Activated B cell treated with CpG ODN at 0.5 μM for 24 hours (primary cell): ENCODE measurements at regions not wholly inside any gene's neighbourhood (a gene's known extent, or its start where the extent isn't known, plus 50 kb on each side); places are given as distances from the start of the nearest gene placed in this dataset.

Experiments
- ATAC-seq: fragments of 200-7000 bp; cut with Tn5 transposase; one replicate; pipeline ENCODE4 v1.10.0; 2021; ENCODE audit warnings: low read depth, mild to moderate bottlenecking, moderate library complexity
- CTCF ChIA-PET: fragments of 350-600 bp; sonication (Branson Sonifier 250); formaldehyde crosslinking; loops from one replicate; lab custom pipeline; 2021; ENCODE audit warnings: antibody characterized with exemption; lab: Charles Lee
- POLR2A ChIA-PET: fragments of 350-600 bp; sonication (Branson Sonifier 250); formaldehyde crosslinking; loops from one replicate; lab custom pipeline; 2021; ENCODE audit warnings: antibody characterized with exemption; lab: Charles Lee
- DNase-seq: peaks from one replicate; pipeline ENCODE4 v3.0.0; 2022
- H3K27ac Mint-ChIP-seq: one replicate; pipeline ENCODE4 v1.8.0; 2020; ENCODE audit warnings: mixed read lengths
- H3K27me3 Mint-ChIP-seq: one replicate; pipeline ENCODE4 v1.8.0; 2021; ENCODE audit warnings: mixed read lengths
- H3K36me3 Mint-ChIP-seq: one replicate; pipeline ENCODE4 v1.8.0; 2021; ENCODE audit warnings: low read depth, mixed read lengths
- H3K4me1 Mint-ChIP-seq: one replicate; pipeline ENCODE4 v1.8.0; 2021; ENCODE audit warnings: mixed read lengths
- H3K4me3 Mint-ChIP-seq: one replicate; pipeline ENCODE4 v1.8.0; 2020; ENCODE audit warnings: mild to moderate bottlenecking, mixed read lengths
- H3K9me3 Mint-ChIP-seq: one replicate; pipeline ENCODE4 v1.8.0; 2020; ENCODE audit warnings: mixed read lengths
- intact Hi-C: fragments of 100-400 bp; cut with micrococcal nuclease; formaldehyde crosslinking; loops from one replicate; pipeline ENCODE4 v1.15.1; 2024
- TF ChIP-seq, protein P1 (sequence below): fragments of 200-600 bp; IDR thresholded peaks from one replicate; pipeline ENCODE4 v1.8.0; 2022; ENCODE audit warnings: antibody characterized with exemption, mild to moderate bottlenecking

GRCh38 chr15:69529961-69530633 lies 77.5 kb downstream of the RPLP1 start:
- H3K9me3 Mint-ChIP-seq = no peaks in the 10 kb centered on the region
- CTCF ChIA-PET = no interaction called here
- intact Hi-C loops = no loop called here
- H3K36me3 Mint-ChIP-seq = no peaks in the 10 kb centered on the region
- DNase-seq (no peak), ATAC-seq (no peak)
- POLR2A ChIA-PET = no interaction called here
- TF ChIP-seq, protein P1, sequence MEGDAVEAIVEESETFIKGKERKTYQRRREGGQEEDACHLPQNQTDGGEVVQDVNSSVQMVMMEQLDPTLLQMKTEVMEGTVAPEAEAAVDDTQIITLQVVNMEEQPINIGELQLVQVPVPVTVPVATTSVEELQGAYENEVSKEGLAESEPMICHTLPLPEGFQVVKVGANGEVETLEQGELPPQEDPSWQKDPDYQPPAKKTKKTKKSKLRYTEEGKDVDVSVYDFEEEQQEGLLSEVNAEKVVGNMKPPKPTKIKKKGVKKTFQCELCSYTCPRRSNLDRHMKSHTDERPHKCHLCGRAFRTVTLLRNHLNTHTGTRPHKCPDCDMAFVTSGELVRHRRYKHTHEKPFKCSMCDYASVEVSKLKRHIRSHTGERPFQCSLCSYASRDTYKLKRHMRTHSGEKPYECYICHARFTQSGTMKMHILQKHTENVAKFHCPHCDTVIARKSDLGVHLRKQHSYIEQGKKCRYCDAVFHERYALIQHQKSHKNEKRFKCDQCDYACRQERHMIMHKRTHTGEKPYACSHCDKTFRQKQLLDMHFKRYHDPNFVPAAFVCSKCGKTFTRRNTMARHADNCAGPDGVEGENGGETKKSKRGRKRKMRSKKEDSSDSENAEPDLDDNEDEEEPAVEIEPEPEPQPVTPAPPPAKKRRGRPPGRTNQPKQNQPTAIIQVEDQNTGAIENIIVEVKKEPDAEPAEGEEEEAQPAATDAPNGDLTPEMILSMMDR = no peak
- peaks cover 18% of the 10 kb centered on the region for H3K27me3 Mint-ChIP-seq
- no peak overlapping the region for H3K4me3 Mint-ChIP-seq
- H3K4me1 Mint-ChIP-seq = no peaks in the 10 kb centered on the region
- no peak overlapping the region for H3K27ac Mint-ChIP-seq

DNA sequence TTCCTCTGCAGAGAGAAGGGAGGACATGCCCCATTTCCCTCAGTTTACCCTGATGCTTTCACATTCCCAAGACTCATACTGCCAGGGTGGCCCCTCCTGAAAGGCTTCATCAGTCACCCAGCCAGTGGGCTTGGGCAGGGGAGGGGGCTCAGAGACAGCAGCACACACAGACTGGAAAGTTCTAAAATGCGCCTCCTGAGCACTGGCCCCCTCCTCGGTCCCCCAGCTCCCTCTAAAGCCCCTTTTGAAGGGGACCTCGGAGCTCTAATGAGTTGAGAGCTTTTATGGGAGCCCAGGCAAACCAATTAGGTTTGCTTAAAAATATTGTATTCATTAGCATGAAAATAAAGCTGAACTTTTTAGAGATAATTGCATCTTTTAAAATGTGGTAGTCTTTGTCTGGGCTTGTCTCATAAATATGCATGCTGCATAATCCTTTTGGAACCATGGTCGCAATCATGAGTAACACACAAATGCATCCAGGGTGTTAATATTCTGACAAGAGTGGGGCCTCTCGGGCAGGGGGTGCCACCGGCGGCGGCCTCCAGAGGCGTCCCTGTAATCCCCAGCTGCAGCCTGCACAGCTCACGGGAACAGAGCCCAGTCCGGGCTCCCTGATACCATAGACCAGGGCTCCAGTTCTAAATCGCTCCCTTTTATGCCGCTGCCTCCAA lies 78.5 kb downstream of the RPLP1 start:
- DNase-seq = no peak
- POLR2A ChIA-PET = no interaction called here
- CTCF ChIA-PET = no interaction called here
- Mint-ChIP-seq H3K27ac (no peak overlapping the region), H3K4me3 (no peak overlapping the region), H3K4me1 (no peaks in the 10 kb centered on the region), H3K9me3 (no peaks in the 10 kb centered on the region), H3K36me3 (no peaks in the 10 kb centered on the region), H3K27me3 (peaks cover 15% of the 10 kb centered on the region)
- TF ChIP-seq, protein P1 = no peak
- intact Hi-C loops = no loop called here
- ATAC-seq = no peak

- TF ChIP-seq, protein P1 = no peak
- ChIA-PET CTCF (no interaction called here), POLR2A (no interaction called here)
- DNase-seq = no peak
- ATAC-seq = no peak
- Mint-ChIP-seq H3K27me3 (peaks cover 14% of the 10 kb centered on the region), H3K9me3 (no peaks in the 10 kb centered on the region), H3K4me3 (no peak overlapping the region), H3K36me3 (no peaks in the 10 kb centered on the region), H3K27ac (no peak overlapping the region), H3K4me1 (no peaks in the 10 kb centered on the region)
- intact Hi-C loops = no loop called here
Observed at GRCh38 chr15:69531665-69532027, 79.0 kb downstream of the RPLP1 start.

GRCh38 chr15:69532066-69532465 lies 79.4 kb downstream of the RPLP1 start:
- CTCF ChIA-PET = no interaction called here
- no peak overlapping the region for H3K4me3 Mint-ChIP-seq
- H3K27me3 Mint-ChIP-seq = peaks cover 14% of the 10 kb centered on the region
- ATAC-seq (no peak), DNase-seq (no peak)
- intact Hi-C loops = no loop called here
- no peak overlapping the region for H3K27ac Mint-ChIP-seq
- POLR2A ChIA-PET = no interaction called here
- H3K4me1 Mint-ChIP-seq = no peaks in the 10 kb centered on the region
- TF ChIP-seq, protein P1 = no peak
- H3K9me3 Mint-ChIP-seq = no peaks in the 10 kb centered on the region
- H3K36me3 Mint-ChIP-seq = no peaks in the 10 kb centered on the region

- no peak for DNase-seq
- Mint-ChIP-seq H3K4me1 (no peaks in the 10 kb centered on the region), H3K9me3 (no peaks in the 10 kb centered on the region), H3K36me3 (no peaks in the 10 kb centered on the region), H3K27me3 (peaks cover 14% of the 10 kb centered on the region), H3K4me3 (no peak overlapping the region), H3K27ac (no peak overlapping the region)
- TF ChIP-seq, protein P1 = no peak
- ATAC-seq = no peak
- intact Hi-C loops = no loop called here
- POLR2A ChIA-PET = no interaction called here
- CTCF ChIA-PET = no interaction called here
Observed at GRCh38 chr15:69532856-69533255, 80.2 kb downstream of the RPLP1 start.
